Right ventricle myocardium superior (tissue), 1 donor: ENCODE measurements at regions not wholly inside any gene's neighbourhood (a gene's known extent, or its start where the extent isn't known, plus 50 kb on each side); places are given as distances from the start of the nearest gene placed in this dataset.
"Not testable (repeated sequence)": the region's sequence is repeated elsewhere in the genome, so short reads cannot be mapped to it uniquely, and the experiment has no call there.

Experiments
- ATAC-seq: fragments of 200-7000 bp; cut with Tn5 transposase; one replicate; pipeline ENCODE4 v1.9.1; 2020; ENCODE audit warnings: mild to moderate bottlenecking; ENCODE audit not compliant: poor library complexity
- DNase-seq: peaks from one replicate; pipeline ENCODE4 v3.0.0-alpha.2; 2020
- intact Hi-C: fragments of 100-400 bp; cut with DNase I; formaldehyde crosslinking; loops from one replicate; pipeline ENCODE4 v1.11.2; 2022
- donor health status: DM: no; HTN: yes; CAD: no; lungs with severe emphysema.

GRCh38 chr2:83470928-83471327, 988.2 kb downstream of the SUCLG1 start:
- intact Hi-C loops: no loop called here
- DNase-seq (no peak), ATAC-seq (no peak)

- DNase-seq (no peak), ATAC-seq (no peak)
- intact Hi-C loops: no loop called here
Measured at GRCh38 chr2:83464444-83464843, 994.6 kb downstream of the SUCLG1 start.

GRCh38 chr2:83462881-83463280, 996.2 kb downstream of the SUCLG1 start:
- intact Hi-C loops: no loop called here
- DNase-seq: no peak
- no peak for ATAC-seq

GRCh38 chr2:83461135-83461534, 997.9 kb downstream of the SUCLG1 start:
- DNase-seq (no peak), ATAC-seq (no peak)
- intact Hi-C loops: no loop called here

GRCh38 chr2:83459456-83459855, 999.6 kb downstream of the SUCLG1 start:
- intact Hi-C loops: no loop called here
- ATAC-seq (no peak), DNase-seq (no peak)

- ATAC-seq: no peak
- DNase-seq: no peak
- intact Hi-C loops: no loop called here
Measured at GRCh38 chr2:83435989-83436388, 1023.1 kb downstream of the SUCLG1 start.

GRCh38 chr2:83420993-83421392, 1038.1 kb downstream of the SUCLG1 start:
- no peak for DNase-seq
- intact Hi-C loops: no loop called here
- no peak for ATAC-seq

GRCh38 chr2:83394134-83394904, 1064.8 kb downstream of the SUCLG1 start:
- no peak for ATAC-seq
- DNase-seq: no peak
- intact Hi-C loops: no loop called here

- intact Hi-C loops: no loop called here
- DNase-seq (no peak), ATAC-seq (no peak)
Measured at GRCh38 chr2:83388804-83389203, 1070.3 kb downstream of the SUCLG1 start.

GRCh38 chr2:83386549-83386948, 1072.5 kb downstream of the SUCLG1 start:
- ATAC-seq (no peak), DNase-seq (no peak)
- intact Hi-C loops: no loop called here

GRCh38 chr2:83378921-83379320, 1080.2 kb downstream of the SUCLG1 start:
- no peak for DNase-seq
- intact Hi-C loops: no loop called here
- ATAC-seq: no peak

GRCh38 chr2:83376731-83377130, 1082.3 kb downstream of the SUCLG1 start:
- intact Hi-C loops: no loop called here
- DNase-seq (no peak), ATAC-seq (no peak)

- DNase-seq (no peak), ATAC-seq (no peak)
- intact Hi-C loops: no loop called here
Measured at GRCh38 chr2:83370419-83370762, 1088.7 kb downstream of the SUCLG1 start.

- ATAC-seq (no peak), DNase-seq (no peak)
- intact Hi-C loops: no loop called here
Measured at GRCh38 chr2:83369601-83370418, 1089.3 kb downstream of the SUCLG1 start.

GRCh38 chr2:83368916-83369315, 1090.2 kb downstream of the SUCLG1 start:
- intact Hi-C loops: no loop called here
- DNase-seq (no peak), ATAC-seq (no peak)

GRCh38 chr2:83368461-83368860, 1090.6 kb downstream of the SUCLG1 start:
- intact Hi-C loops: no loop called here
- ATAC-seq (no peak), DNase-seq (no peak)

GRCh38 chr2:83365476-83365875, 1093.6 kb downstream of the SUCLG1 start:
- ATAC-seq: no peak
- no peak for DNase-seq
- intact Hi-C loops: no loop called here

- ATAC-seq: no peak
- intact Hi-C loops: no loop called here
- no peak for DNase-seq
Measured at GRCh38 chr2:83364264-83364663, 1094.8 kb downstream of the SUCLG1 start.

GRCh38 chr2:83363138-83363537, 1095.9 kb downstream of the SUCLG1 start:
- DNase-seq, intact Hi-C loops, ATAC-seq: not testable (repeated sequence)

GRCh38 chr2:83359336-83359735, 1099.7 kb downstream of the SUCLG1 start:
- ATAC-seq: no peak
- DNase-seq: no peak
- intact Hi-C loops: no loop called here
